Vagina (tissue), 2 donors: ENCODE measurements at regions not wholly inside any gene's neighbourhood (a gene's known extent, or its start where the extent isn't known, plus 50 kb on each side); places are given as distances from the start of the nearest gene placed in this dataset.

Experiments
- CTCF ChIP-seq, 3 experiments: fragments of 450-650 bp in 2 of 3; fragments of 200-600 bp in 1 of 3; sonication (generic) in 1 of 3; IDR thresholded peaks; one replicate each; pipeline ENCODE4 v1.5.1; 2017 to 2019; ENCODE audit warnings: antibody characterized with exemption in 3 of 3, mild to moderate bottlenecking in 2 of 3, moderate library complexity in 2 of 3
- POLR2A ChIP-seq, 2 donors: fragments of 450-650 bp; IDR thresholded peaks; one replicate each; pipeline ENCODE4 v1.6.1; 2017; ENCODE audit warnings: antibody characterized with exemption in 2 of 2, mild to moderate bottlenecking in 2 of 2, moderate library complexity in 2 of 2
- POLR2AphosphoS5 ChIP-seq, 2 donors: sonication (generic); formaldehyde crosslinking; IDR thresholded peaks; one replicate each; pipeline ENCODE4 v1.9.0; 2017; ENCODE audit warnings: antibody characterized with exemption in 2 of 2, mild to moderate bottlenecking in 2 of 2, low read depth in 1 of 2; ENCODE audit not compliant: insufficient read depth in 1 of 2

- TF ChIP-seq CTCF (IDR thresholded peaks at IDR 0.05) (no peak), POLR2AphosphoS5 (IDR thresholded peaks at IDR 0.05; ENCODE audit: insufficient read depth in 1 of 2, low read depth in 1 of 2) (no peak), POLR2A (IDR thresholded peaks at IDR 0.05) (no peak)
These were observed 253.2 kb downstream of the ANKRD50 start for GRCh38 chr4:124459196-124459940.
